SK-N-SH treated with all-trans-retinoic acid at 6 μM for 48 hours (cell line): ENCODE measurements at regions not wholly inside any gene's neighbourhood (a gene's known extent, or its start where the extent isn't known, plus 50 kb on each side); places are given as distances from the start of the nearest gene placed in this dataset.

Experiments
- ATAC-seq: fragments of 200-7000 bp; cut with Tn5 transposase; 3 replicates; pipeline ENCODE4 v1.9.1; 2020; ENCODE audit warnings: mild to moderate bottlenecking, moderate library complexity
- ARNTL ChIP-seq: fragments of 450-650 bp; formaldehyde crosslinking; IDR thresholded peaks from 2 replicates; pipeline ENCODE4 v1.5.0; 2020; ENCODE audit warnings: low read depth, mild to moderate bottlenecking, moderate library complexity, borderline replicate concordance
- BACH2 ChIP-seq: fragments of 250-450 bp; sonication (Bioruptor Pico); IDR thresholded peaks from 2 replicates; pipeline ENCODE4 v1.9.0; 2021; ENCODE audit warnings: mild to moderate bottlenecking, borderline replicate concordance
- CSDC2 ChIP-seq: fragments of 250-450 bp; sonication (Bioruptor Pico); IDR thresholded peaks from 2 replicates; pipeline ENCODE4 v1.5.0; 2020; ENCODE audit warnings: mild to moderate bottlenecking, moderate library complexity
- ESRRG ChIP-seq: fragments of 250-450 bp; sonication (Bioruptor Pico); IDR thresholded peaks from 2 replicates; pipeline ENCODE4 v1.6.1; 2021; ENCODE audit warnings: mild to moderate bottlenecking
- GLIS3 ChIP-seq: fragments of 250-450 bp; sonication (Bioruptor Pico); IDR thresholded peaks from 2 replicates; pipeline ENCODE4 v1.5.0; 2020; ENCODE audit warnings: mild to moderate bottlenecking, moderate library complexity
- ISL1 ChIP-seq: fragments of 250-450 bp; sonication (Bioruptor Pico); IDR thresholded peaks from 2 replicates; pipeline ENCODE4 v2.1.2; 2022; ENCODE audit warnings: mild to moderate bottlenecking, moderate library complexity
- OSR1 ChIP-seq: fragments of 250-450 bp; sonication (Bioruptor Pico); IDR thresholded peaks from 2 replicates; pipeline ENCODE4 v1.8.0; 2022; ENCODE audit warnings: moderate library complexity, mild to moderate bottlenecking, inconsistent platforms
- PPARA ChIP-seq: fragments of 250-450 bp; sonication (Bioruptor Pico); IDR thresholded peaks from 2 replicates; pipeline ENCODE4 v1.5.0; 2020; ENCODE audit warnings: mild to moderate bottlenecking, borderline replicate concordance
- RARB ChIP-seq: fragments of 250-450 bp; sonication (Bioruptor Pico); IDR thresholded peaks from 2 replicates; pipeline ENCODE4 v1.8.0; 2021; ENCODE audit warnings: mild to moderate bottlenecking, moderate library complexity
- TCF4 ChIP-seq: fragments of 250-450 bp; sonication (Bioruptor Pico); IDR thresholded peaks from 2 replicates; pipeline ENCODE4 v1.8.0; 2021; ENCODE audit warnings: mild to moderate bottlenecking, moderate library complexity, borderline replicate concordance
- TOX ChIP-seq: fragments of 250-450 bp; sonication (Bioruptor Pico); IDR thresholded peaks from 2 replicates; pipeline ENCODE4 v1.8.0; 2021; ENCODE audit warnings: mild to moderate bottlenecking, moderate library complexity, borderline replicate concordance
- ZC3H10 ChIP-seq: fragments of 250-450 bp; sonication (Bioruptor Pico); IDR thresholded peaks from 2 replicates; pipeline ENCODE4 v1.5.1; 2021; ENCODE audit warnings: mild to moderate bottlenecking, moderate library complexity
- ZFP3 ChIP-seq: fragments of 250-450 bp; sonication (Bioruptor Pico); IDR thresholded peaks from 2 replicates; pipeline ENCODE4 v1.5.0; 2020; ENCODE audit warnings: mild to moderate bottlenecking, moderate library complexity
- ZFP30 ChIP-seq: fragments of 450-650 bp; formaldehyde crosslinking; IDR thresholded peaks from 2 replicates; pipeline ENCODE4 v1.5.0; 2022; ENCODE audit warnings: mild to moderate bottlenecking, moderate library complexity
- ZNF565 ChIP-seq: fragments of 450-650 bp; formaldehyde crosslinking; conservative IDR thresholded peaks from 2 replicates; pipeline ENCODE4 v1.5.0; 2020; ENCODE audit warnings: low read depth, mild to moderate bottlenecking, moderate library complexity
- ZNF70 ChIP-seq: fragments of 450-650 bp; formaldehyde crosslinking; IDR thresholded peaks from 2 replicates; pipeline ENCODE4 v1.5.0; 2020; ENCODE audit warnings: mild to moderate bottlenecking, moderate library complexity
- ZNF8 ChIP-seq: fragments of 450-650 bp; formaldehyde crosslinking; IDR thresholded peaks from 2 replicates; pipeline ENCODE4 v1.5.0; 2020; ENCODE audit warnings: mild to moderate bottlenecking, moderate library complexity
- TF ChIP-seq, protein P1 (sequence below): fragments of 250-450 bp; sonication (Bioruptor Pico); IDR thresholded peaks from 2 replicates; pipeline ENCODE4 v1.5.1; 2021; ENCODE audit warnings: mild to moderate bottlenecking, moderate library complexity
- TF ChIP-seq, protein P2 (sequence below): fragments of 250-450 bp; sonication (Bioruptor Pico); IDR thresholded peaks from 2 replicates; pipeline ENCODE4 v1.5.0; 2020; ENCODE audit warnings: mild to moderate bottlenecking, moderate library complexity
- TF ChIP-seq, protein P3 (sequence below): fragments of 250-450 bp; sonication (Bioruptor Pico); IDR thresholded peaks from 2 replicates; pipeline ENCODE4 v1.8.0; 2021; ENCODE audit warnings: low read depth, mild to moderate bottlenecking, moderate library complexity, borderline replicate concordance
- TF ChIP-seq, protein P4 (sequence below): fragments of 250-450 bp; sonication (Bioruptor Pico); IDR thresholded peaks from 2 replicates; pipeline ENCODE4 v1.5.1; 2020; ENCODE audit warnings: low read depth, mild to moderate bottlenecking, moderate library complexity
- TF ChIP-seq, protein P5 (sequence below): fragments of 250-450 bp; sonication (Bioruptor Pico); IDR thresholded peaks from 2 replicates; pipeline ENCODE4 v1.8.0; 2020; ENCODE audit warnings: mild to moderate bottlenecking, moderate library complexity, borderline replicate concordance

DNA sequence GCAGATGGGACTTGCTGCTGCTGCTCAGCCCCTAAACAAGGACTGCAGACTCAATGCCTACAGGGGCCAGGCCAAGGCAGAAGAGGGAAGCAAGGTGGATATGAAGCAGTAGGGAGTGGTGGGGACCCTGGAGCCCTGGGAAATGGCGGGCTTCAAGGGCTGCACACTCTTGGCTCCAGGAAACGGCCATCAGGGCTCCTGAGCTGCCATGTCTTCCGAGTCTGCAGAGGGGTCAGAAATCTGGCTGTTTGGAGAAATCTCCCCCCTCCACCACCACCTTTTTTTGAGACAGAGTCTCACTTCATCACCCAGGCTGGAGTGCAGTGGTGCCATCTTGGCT lies 169.1 kb downstream of the KATNIP start:
- no peak for TF ChIP-seq BACH2 (CRISPR knock-in tag)
- no peak for TF ChIP-seq ZNF565 (CRISPR knock-in tag)
- TF ChIP-seq OSR1: no peak
- no peak for TF ChIP-seq RARB (CRISPR knock-in tag)
- TF ChIP-seq CSDC2 (CRISPR knock-in tag): no peak
- TF ChIP-seq, protein P1, sequence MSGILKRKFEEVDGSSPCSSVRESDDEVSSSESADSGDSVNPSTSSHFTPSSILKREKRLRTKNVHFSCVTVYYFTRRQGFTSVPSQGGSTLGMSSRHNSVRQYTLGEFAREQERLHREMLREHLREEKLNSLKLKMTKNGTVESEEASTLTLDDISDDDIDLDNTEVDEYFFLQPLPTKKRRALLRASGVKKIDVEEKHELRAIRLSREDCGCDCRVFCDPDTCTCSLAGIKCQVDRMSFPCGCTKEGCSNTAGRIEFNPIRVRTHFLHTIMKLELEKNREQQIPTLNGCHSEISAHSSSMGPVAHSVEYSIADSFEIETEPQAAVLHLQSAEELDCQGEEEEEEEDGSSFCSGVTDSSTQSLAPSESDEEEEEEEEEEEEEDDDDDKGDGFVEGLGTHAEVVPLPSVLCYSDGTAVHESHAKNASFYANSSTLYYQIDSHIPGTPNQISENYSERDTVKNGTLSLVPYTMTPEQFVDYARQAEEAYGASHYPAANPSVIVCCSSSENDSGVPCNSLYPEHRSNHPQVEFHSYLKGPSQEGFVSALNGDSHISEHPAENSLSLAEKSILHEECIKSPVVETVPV (CRISPR knock-in tag): no peak
- TF ChIP-seq, protein P2, sequence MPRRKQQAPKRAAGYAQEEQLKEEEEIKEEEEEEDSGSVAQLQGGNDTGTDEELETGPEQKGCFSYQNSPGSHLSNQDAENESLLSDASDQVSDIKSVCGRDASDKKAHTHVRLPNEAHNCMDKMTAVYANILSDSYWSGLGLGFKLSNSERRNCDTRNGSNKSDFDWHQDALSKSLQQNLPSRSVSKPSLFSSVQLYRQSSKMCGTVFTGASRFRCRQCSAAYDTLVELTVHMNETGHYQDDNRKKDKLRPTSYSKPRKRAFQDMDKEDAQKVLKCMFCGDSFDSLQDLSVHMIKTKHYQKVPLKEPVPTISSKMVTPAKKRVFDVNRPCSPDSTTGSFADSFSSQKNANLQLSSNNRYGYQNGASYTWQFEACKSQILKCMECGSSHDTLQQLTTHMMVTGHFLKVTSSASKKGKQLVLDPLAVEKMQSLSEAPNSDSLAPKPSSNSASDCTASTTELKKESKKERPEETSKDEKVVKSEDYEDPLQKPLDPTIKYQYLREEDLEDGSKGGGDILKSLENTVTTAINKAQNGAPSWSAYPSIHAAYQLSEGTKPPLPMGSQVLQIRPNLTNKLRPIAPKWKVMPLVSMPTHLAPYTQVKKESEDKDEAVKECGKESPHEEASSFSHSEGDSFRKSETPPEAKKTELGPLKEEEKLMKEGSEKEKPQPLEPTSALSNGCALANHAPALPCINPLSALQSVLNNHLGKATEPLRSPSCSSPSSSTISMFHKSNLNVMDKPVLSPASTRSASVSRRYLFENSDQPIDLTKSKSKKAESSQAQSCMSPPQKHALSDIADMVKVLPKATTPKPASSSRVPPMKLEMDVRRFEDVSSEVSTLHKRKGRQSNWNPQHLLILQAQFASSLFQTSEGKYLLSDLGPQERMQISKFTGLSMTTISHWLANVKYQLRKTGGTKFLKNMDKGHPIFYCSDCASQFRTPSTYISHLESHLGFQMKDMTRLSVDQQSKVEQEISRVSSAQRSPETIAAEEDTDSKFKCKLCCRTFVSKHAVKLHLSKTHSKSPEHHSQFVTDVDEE: no peak
- TF ChIP-seq GLIS3: no peak
- TF ChIP-seq ZFP3 (CRISPR knock-in tag): no peak
- no peak for TF ChIP-seq TOX
- TF ChIP-seq ESRRG (CRISPR knock-in tag): no peak
- no peak for TF ChIP-seq ZFP30
- TF ChIP-seq ARNTL: no peak
- no peak for TF ChIP-seq PPARA
- TF ChIP-seq TCF4 (CRISPR knock-in tag): no peak
- TF ChIP-seq ZC3H10 (CRISPR knock-in tag): no peak
- TF ChIP-seq, all 23 proteins: peak for 0
- no peak for ATAC-seq

DNA sequence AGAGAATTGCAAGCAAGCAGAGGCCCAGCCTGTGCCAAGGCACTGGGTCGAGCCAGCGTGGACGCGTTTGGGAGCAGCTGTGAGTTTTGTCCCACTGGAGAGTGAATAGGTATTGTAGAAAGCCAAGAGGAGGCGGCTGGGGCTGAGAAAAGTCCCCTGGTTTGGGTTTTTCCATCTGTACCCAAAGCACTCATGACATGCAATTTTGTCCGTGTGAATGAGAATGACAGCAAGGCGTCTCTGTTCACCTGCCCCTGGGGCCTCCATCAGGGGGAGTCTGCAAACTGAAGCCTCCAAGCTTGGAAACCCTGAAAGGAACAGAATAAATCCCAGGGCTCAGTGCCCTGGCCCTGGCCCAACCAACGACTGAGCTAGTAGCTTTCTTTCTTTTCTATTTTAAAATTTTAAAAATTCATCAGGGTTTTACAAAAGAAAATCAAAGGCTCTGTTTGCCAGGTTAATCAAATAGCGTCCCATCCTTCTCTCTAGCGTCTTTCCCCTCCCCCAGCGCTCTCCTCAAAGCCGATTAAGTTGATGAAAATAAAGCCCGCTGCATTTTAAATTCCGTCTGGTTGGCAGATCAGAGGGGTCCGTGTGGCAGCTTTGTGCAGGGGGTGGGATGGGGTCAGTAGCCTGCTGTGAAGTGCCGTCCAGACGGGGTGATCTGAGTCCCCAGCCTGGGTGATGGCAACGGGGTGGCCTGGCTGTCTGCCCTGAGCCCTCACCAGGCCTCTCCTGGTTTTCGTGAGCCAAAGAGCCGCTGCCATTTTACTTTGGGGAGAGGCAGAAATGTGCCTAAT lies 171.0 kb downstream of the KATNIP start:
- TF ChIP-seq ARNTL (no peak), ZFP3 (CRISPR knock-in tag) (no peak), BACH2 (CRISPR knock-in tag) (no peak), ESRRG (CRISPR knock-in tag) (no peak), ZNF8 (CRISPR knock-in tag) (no peak), ZFP30 (no peak), GLIS3 (no peak), RARB (CRISPR knock-in tag) (no peak), ZNF565 (CRISPR knock-in tag) (no peak), ISL1 (CRISPR knock-in tag) (no peak), CSDC2 (CRISPR knock-in tag) (no peak), PPARA (no peak), TCF4 (CRISPR knock-in tag) (no peak), TOX (no peak), ZNF70 (CRISPR knock-in tag) (no peak)
- TF ChIP-seq, protein P3, sequence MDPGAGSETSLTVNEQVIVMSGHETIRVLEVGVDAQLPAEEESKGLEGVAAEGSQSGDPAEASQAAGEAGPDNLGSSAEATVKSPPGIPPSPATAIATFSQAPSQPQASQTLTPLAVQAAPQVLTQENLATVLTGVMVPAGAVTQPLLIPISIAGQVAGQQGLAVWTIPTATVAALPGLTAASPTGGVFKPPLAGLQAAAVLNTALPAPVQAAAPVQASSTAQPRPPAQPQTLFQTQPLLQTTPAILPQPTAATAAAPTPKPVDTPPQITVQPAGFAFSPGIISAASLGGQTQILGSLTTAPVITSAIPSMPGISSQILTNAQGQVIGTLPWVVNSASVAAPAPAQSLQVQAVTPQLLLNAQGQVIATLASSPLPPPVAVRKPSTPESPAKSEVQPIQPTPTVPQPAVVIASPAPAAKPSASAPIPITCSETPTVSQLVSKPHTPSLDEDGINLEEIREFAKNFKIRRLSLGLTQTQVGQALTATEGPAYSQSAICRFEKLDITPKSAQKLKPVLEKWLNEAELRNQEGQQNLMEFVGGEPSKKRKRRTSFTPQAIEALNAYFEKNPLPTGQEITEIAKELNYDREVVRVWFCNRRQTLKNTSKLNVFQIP (CRISPR knock-in tag): no peak
- TF ChIP-seq, protein P2: no peak
- TF ChIP-seq, protein P4, sequence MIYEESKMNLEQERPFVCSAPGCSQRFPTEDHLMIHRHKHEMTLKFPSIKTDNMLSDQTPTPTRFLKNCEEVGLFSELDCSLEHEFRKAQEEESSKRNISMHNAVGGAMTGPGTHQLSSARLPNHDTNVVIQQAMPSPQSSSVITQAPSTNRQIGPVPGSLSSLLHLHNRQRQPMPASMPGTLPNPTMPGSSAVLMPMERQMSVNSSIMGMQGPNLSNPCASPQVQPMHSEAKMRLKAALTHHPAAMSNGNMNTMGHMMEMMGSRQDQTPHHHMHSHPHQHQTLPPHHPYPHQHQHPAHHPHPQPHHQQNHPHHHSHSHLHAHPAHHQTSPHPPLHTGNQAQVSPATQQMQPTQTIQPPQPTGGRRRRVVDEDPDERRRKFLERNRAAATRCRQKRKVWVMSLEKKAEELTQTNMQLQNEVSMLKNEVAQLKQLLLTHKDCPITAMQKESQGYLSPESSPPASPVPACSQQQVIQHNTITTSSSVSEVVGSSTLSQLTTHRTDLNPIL: no peak
- TF ChIP-seq, protein P1 (CRISPR knock-in tag): no peak
- TF ChIP-seq, protein P5, sequence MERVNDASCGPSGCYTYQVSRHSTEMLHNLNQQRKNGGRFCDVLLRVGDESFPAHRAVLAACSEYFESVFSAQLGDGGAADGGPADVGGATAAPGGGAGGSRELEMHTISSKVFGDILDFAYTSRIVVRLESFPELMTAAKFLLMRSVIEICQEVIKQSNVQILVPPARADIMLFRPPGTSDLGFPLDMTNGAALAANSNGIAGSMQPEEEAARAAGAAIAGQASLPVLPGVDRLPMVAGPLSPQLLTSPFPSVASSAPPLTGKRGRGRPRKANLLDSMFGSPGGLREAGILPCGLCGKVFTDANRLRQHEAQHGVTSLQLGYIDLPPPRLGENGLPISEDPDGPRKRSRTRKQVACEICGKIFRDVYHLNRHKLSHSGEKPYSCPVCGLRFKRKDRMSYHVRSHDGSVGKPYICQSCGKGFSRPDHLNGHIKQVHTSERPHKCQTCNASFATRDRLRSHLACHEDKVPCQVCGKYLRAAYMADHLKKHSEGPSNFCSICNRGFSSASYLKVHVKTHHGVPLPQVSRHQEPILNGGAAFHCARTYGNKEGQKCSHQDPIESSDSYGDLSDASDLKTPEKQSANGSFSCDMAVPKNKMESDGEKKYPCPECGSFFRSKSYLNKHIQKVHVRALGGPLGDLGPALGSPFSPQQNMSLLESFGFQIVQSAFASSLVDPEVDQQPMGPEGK (CRISPR knock-in tag): no peak
- no peak for ATAC-seq
